ENCODE measurements at regions not wholly inside any gene's neighbourhood (a gene's known extent, or its start where the extent isn't known, plus 50 kb on each side); places are given as distances from the start of the nearest gene placed in this dataset.

DNA sequence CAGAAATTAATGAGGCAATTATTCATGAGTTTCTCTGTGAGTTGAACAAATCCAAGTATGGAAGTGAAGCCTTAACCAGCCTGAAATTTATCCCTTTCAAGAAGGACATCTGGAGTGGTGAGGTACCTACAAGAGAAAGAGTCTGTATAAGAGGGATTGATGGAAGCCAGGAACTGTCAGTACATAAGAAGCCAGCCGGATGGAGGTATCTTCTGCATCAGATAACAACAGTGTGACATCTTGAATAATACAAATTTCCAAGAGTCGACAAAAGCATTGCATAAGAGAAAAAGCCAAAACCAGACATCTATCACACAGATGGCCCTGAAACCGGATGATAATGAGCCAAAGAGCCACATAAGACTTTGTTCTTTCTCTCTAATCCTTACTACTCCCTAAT is 781.2 kb downstream of the FLRT2 start:
- Histone ChIP-seq H3K9me2 (ENCODE audit: insufficient read depth, low read length) (no peaks in the 10 kb centered on the region), H4K20me1 (ENCODE audit: insufficient read depth) (no peaks in the 10 kb centered on the region), H3F3A (ENCODE audit: insufficient read depth, low read length, poor library complexity, severe bottlenecking) (no peaks in the 10 kb centered on the region), H3K36me3 (ENCODE audit: insufficient read depth, low read length) (no peaks in the 10 kb centered on the region), H3K4me2 (ENCODE audit: low read length) (no peak overlapping the region), H3K9me3 (ENCODE audit: low read length) (no peaks in the 10 kb centered on the region), H3K27me3 (ENCODE audit: insufficient read depth, low read depth, low read length) (no peaks in the 10 kb centered on the region), H3K27ac (ENCODE audit: low read length) (no peak overlapping the region), H3K9ac (ENCODE audit: low read length) (no peak overlapping the region), H3K4me3 (ENCODE audit: low read length) (no peak overlapping the region), H2AFZ (ENCODE audit: low read depth, low read length) (no peak overlapping the region), H3K79me2 (replicated peaks; ENCODE audit: insufficient read depth, low read length) (no peaks in the 10 kb centered on the region)
- TF ChIP-seq, protein P1, sequence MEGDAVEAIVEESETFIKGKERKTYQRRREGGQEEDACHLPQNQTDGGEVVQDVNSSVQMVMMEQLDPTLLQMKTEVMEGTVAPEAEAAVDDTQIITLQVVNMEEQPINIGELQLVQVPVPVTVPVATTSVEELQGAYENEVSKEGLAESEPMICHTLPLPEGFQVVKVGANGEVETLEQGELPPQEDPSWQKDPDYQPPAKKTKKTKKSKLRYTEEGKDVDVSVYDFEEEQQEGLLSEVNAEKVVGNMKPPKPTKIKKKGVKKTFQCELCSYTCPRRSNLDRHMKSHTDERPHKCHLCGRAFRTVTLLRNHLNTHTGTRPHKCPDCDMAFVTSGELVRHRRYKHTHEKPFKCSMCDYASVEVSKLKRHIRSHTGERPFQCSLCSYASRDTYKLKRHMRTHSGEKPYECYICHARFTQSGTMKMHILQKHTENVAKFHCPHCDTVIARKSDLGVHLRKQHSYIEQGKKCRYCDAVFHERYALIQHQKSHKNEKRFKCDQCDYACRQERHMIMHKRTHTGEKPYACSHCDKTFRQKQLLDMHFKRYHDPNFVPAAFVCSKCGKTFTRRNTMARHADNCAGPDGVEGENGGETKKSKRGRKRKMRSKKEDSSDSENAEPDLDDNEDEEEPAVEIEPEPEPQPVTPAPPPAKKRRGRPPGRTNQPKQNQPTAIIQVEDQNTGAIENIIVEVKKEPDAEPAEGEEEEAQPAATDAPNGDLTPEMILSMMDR (IDR thresholded peaks at IDR 0.05; ENCODE audit: poor library complexity, severe bottlenecking) = no peak
- TF ChIP-seq TAF1 (IDR thresholded peaks at IDR 0.05; ENCODE audit: low read depth) (no peak), MXI1 (conservative IDR thresholded peaks at IDR 0.05; ENCODE audit: poor library complexity, severe bottlenecking) (no peak), POLR2AphosphoS5 (IDR thresholded peaks at IDR 0.05) (no peak), RAD21 (conservative IDR thresholded peaks at IDR 0.05) (no peak), EZH2 (IDR thresholded peaks at IDR 0.05; ENCODE audit: borderline replicate concordance, insufficient read depth, low read length, poor library complexity, severe bottlenecking) (no peak), SMC3 (conservative IDR thresholded peaks at IDR 0.05; ENCODE audit: poor library complexity) (no peak), EP300 (conservative IDR thresholded peaks at IDR 0.05; ENCODE audit: poor library complexity, severe bottlenecking) (no peak)
- TF ChIP-seq, protein P2, sequence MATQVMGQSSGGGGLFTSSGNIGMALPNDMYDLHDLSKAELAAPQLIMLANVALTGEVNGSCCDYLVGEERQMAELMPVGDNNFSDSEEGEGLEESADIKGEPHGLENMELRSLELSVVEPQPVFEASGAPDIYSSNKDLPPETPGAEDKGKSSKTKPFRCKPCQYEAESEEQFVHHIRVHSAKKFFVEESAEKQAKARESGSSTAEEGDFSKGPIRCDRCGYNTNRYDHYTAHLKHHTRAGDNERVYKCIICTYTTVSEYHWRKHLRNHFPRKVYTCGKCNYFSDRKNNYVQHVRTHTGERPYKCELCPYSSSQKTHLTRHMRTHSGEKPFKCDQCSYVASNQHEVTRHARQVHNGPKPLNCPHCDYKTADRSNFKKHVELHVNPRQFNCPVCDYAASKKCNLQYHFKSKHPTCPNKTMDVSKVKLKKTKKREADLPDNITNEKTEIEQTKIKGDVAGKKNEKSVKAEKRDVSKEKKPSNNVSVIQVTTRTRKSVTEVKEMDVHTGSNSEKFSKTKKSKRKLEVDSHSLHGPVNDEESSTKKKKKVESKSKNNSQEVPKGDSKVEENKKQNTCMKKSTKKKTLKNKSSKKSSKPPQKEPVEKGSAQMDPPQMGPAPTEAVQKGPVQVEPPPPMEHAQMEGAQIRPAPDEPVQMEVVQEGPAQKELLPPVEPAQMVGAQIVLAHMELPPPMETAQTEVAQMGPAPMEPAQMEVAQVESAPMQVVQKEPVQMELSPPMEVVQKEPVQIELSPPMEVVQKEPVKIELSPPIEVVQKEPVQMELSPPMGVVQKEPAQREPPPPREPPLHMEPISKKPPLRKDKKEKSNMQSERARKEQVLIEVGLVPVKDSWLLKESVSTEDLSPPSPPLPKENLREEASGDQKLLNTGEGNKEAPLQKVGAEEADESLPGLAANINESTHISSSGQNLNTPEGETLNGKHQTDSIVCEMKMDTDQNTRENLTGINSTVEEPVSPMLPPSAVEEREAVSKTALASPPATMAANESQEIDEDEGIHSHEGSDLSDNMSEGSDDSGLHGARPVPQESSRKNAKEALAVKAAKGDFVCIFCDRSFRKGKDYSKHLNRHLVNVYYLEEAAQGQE (IDR thresholded peaks at IDR 0.05; ENCODE audit: borderline replicate concordance) = no peak

DNA sequence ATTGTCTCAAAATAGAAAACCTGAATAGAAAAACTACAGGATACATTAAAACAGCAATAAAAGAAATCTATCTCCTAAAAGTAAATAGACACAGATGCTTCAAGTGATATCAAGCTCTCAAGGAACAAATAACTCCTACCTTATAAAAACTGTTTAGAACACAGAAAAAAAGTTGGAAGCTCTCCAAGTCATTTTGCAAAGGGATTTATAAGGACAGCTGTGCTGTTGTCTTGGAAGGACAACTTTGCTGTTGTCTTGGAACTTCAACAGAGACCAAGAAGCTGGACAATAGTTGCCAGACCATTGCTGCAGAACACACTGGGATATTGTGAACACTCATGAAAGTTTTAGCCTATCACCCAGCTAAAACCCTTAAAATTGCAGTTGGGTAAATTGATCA is 780.7 kb downstream of the FLRT2 start:
- H3K27ac ChIP-seq (ENCODE audit: low read length) = no peak overlapping the region
- H3K36me3 ChIP-seq (ENCODE audit: insufficient read depth, low read length) = no peaks in the 10 kb centered on the region
- no peak overlapping the region for H3K9ac ChIP-seq (ENCODE audit: low read length)
- H3K4me3 ChIP-seq (ENCODE audit: low read length) = no peak overlapping the region
- H3F3A ChIP-seq (ENCODE audit: insufficient read depth, low read length, poor library complexity, severe bottlenecking) = no peaks in the 10 kb centered on the region
- H2AFZ ChIP-seq (ENCODE audit: low read depth, low read length) = no peak overlapping the region
- no peak overlapping the region for H3K4me2 ChIP-seq (ENCODE audit: low read length)
- no peaks in the 10 kb centered on the region for H3K9me2 ChIP-seq (ENCODE audit: insufficient read depth, low read length)
- no peaks in the 10 kb centered on the region for H4K20me1 ChIP-seq (ENCODE audit: insufficient read depth)
- H3K79me2 ChIP-seq (replicated peaks; ENCODE audit: insufficient read depth, low read length) = no peaks in the 10 kb centered on the region
- H3K9me3 ChIP-seq (ENCODE audit: low read length) = no peaks in the 10 kb centered on the region
- no peaks in the 10 kb centered on the region for H3K27me3 ChIP-seq (ENCODE audit: insufficient read depth, low read depth, low read length)
- no peak for TF ChIP-seq SMC3 (conservative IDR thresholded peaks at IDR 0.05; ENCODE audit: poor library complexity)
- TF ChIP-seq EZH2 (IDR thresholded peaks at IDR 0.05; ENCODE audit: borderline replicate concordance, insufficient read depth, low read length, poor library complexity, severe bottlenecking) = no peak
- TF ChIP-seq, protein P2 (IDR thresholded peaks at IDR 0.05; ENCODE audit: borderline replicate concordance) = no peak
